Esophagus muscularis mucosa (tissue), 4 donors: ENCODE measurements at regions not wholly inside any gene's neighbourhood (a gene's known extent, or its start where the extent isn't known, plus 50 kb on each side); places are given as distances from the start of the nearest gene placed in this dataset.

Experiments used
- DNase-seq: peaks from one replicate; pipeline ENCODE4 v3.0.0-alpha.2; 2017; ENCODE audit errors: extremely low spot score
- H3K27ac ChIP-seq, 4 donors: fragments of 200-600 bp; sonication (generic); replicated peaks in 1 of 4; 1 replicate in 3 of 4; 2 replicates in 1 of 4; pipeline ENCODE4 v1.5.1; 2016 to 2019; ENCODE audit warnings: mild to moderate bottlenecking in 1 of 4
- H3K27me3 ChIP-seq, 4 donors: fragments of 200-600 bp; sonication (generic); one replicate each; pipeline versions ENCODE4 v1.5.1 to v1.6.0; 2016 to 2019
- H3K36me3 ChIP-seq, 4 donors: fragments of 200-600 bp; sonication (generic); one replicate each; pipeline ENCODE4 v1.5.1; 2016 to 2019
- H3K4me1 ChIP-seq, 4 donors: fragments of 200-600 bp; sonication (generic); one replicate each; pipeline ENCODE4 v1.5.1; 2016 to 2019
- H3K4me3 ChIP-seq, 4 donors: fragments of 200-600 bp; sonication (generic); 1 replicate in 2 of 4; 2 replicates in 2 of 4; pipeline ENCODE4 v1.5.1; 2016 to 2019; ENCODE audit warnings: mild to moderate bottlenecking in 4 of 4, moderate library complexity in 1 of 4
- H3K9me3 ChIP-seq, 4 donors: fragments of 200-600 bp; sonication (generic); 1 replicate in 3 of 4; 2 replicates in 1 of 4; pipeline ENCODE4 v1.5.1; 2016 to 2019
- EP300 ChIP-seq: sonication (generic); formaldehyde crosslinking; IDR thresholded peaks from one replicate; pipeline ENCODE4 v1.6.1; 2017; ENCODE audit warnings: antibody characterized with exemption
- POLR2A ChIP-seq: fragments of 450-650 bp; IDR thresholded peaks from one replicate; pipeline ENCODE4 v1.6.1; 2017; ENCODE audit warnings: antibody characterized with exemption, moderate library complexity, mild to moderate bottlenecking, low read depth
- POLR2AphosphoS5 ChIP-seq, 2 donors: sonication (generic); formaldehyde crosslinking; IDR thresholded peaks; one replicate each; pipeline ENCODE4 v1.6.1; 2017; ENCODE audit warnings: antibody characterized with exemption in 2 of 2
- WGBS: methylation state at CpG from one replicate; pipeline ENCODE4 v1.1.5; 2018; 5-methylcytosine and 5-hydroxymethylcytosine counted together
- intact Hi-C: fragments of 100-400 bp; cut with DNase I; formaldehyde crosslinking; loops from one replicate; pipeline ENCODE4 v1.15.1; 2023
- TF ChIP-seq, protein P1 (sequence below), 3 experiments: fragments of 200-600 bp in 2 of 3; fragments of 450-650 bp in 1 of 3; sonication (generic) in 2 of 3; IDR thresholded peaks; one replicate each; pipeline ENCODE4 v1.5.1; 2017 to 2019; ENCODE audit warnings: antibody characterized with exemption in 3 of 3, mild to moderate bottlenecking in 2 of 3, moderate library complexity in 1 of 3

DNA sequence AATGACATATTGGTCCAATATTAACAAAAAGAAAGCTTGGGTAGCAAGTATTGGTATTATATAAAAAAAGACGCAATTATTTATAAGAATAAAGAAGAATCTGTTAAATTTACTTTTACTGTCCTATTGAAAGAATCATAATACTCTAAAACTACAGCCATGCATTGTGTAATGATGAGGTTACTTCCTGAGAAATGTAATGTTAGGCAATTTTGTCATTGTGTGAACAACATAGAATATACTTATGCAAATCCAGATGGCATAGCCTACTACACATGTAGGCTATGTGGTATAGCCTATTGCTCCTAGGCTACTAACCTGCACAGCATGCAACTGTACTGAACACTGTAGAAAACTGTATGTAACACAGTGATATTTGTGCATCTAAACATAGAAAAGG is 121.2 kb upstream of the PTGFR start:
- no peaks in the 10 kb centered on the region for H3K27me3 ChIP-seq
- no peak for DNase-seq
- no peaks in the 10 kb centered on the region for H3K9me3 ChIP-seq
- H3K36me3 ChIP-seq, result no peaks in the 10 kb centered on the region
- WGBS, result 95% methylated on average over 1 of the region's 1 CpG
- no peak overlapping the region for H3K27ac ChIP-seq
- no peak for TF ChIP-seq EP300
- no peak for TF ChIP-seq POLR2A
- no peak for TF ChIP-seq POLR2AphosphoS5 (IDR thresholded peaks at IDR 0.05)
- TF ChIP-seq, protein P1, sequence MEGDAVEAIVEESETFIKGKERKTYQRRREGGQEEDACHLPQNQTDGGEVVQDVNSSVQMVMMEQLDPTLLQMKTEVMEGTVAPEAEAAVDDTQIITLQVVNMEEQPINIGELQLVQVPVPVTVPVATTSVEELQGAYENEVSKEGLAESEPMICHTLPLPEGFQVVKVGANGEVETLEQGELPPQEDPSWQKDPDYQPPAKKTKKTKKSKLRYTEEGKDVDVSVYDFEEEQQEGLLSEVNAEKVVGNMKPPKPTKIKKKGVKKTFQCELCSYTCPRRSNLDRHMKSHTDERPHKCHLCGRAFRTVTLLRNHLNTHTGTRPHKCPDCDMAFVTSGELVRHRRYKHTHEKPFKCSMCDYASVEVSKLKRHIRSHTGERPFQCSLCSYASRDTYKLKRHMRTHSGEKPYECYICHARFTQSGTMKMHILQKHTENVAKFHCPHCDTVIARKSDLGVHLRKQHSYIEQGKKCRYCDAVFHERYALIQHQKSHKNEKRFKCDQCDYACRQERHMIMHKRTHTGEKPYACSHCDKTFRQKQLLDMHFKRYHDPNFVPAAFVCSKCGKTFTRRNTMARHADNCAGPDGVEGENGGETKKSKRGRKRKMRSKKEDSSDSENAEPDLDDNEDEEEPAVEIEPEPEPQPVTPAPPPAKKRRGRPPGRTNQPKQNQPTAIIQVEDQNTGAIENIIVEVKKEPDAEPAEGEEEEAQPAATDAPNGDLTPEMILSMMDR (IDR thresholded peaks at IDR 0.05), result no peak
- intact Hi-C loops, result no loop called here
- H3K4me1 ChIP-seq, result no peaks in the 10 kb centered on the region
- H3K4me3 ChIP-seq, result no peak overlapping the region

DNA sequence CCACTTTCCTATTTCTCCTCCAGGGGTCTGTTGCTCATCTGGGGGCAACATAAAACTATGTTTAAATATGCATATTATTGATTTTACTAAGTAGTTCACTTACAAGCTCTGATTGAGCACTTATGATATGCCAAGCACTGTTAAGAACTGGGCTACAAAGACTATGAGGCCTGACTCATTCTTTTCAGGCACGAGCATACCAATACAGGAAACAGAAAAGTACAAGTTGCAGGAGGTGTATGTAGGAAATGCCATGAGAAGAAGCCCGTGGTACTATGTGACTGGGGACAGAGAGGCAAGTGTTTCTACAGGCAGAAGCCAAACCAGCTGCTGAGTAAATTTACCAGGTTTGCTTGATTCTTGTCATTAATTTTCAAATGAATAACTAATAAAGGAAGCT is 120.4 kb upstream of the PTGFR start:
- H3K4me3 ChIP-seq, result no peak overlapping the region
- no peak overlapping the region for H3K27ac ChIP-seq
- TF ChIP-seq POLR2A (no peak), POLR2AphosphoS5 (IDR thresholded peaks at IDR 0.05) (no peak), EP300 (no peak)
- TF ChIP-seq, protein P1 (IDR thresholded peaks at IDR 0.05), result no peak
- WGBS, result 40% methylated on average over 2 of the region's 2 CpGs
- no peaks in the 10 kb centered on the region for H3K4me1 ChIP-seq
- no peaks in the 10 kb centered on the region for H3K36me3 ChIP-seq
- no peaks in the 10 kb centered on the region for H3K27me3 ChIP-seq
- intact Hi-C loops, result no loop called here
- H3K9me3 ChIP-seq, result no peaks in the 10 kb centered on the region
- no peak for DNase-seq

DNA sequence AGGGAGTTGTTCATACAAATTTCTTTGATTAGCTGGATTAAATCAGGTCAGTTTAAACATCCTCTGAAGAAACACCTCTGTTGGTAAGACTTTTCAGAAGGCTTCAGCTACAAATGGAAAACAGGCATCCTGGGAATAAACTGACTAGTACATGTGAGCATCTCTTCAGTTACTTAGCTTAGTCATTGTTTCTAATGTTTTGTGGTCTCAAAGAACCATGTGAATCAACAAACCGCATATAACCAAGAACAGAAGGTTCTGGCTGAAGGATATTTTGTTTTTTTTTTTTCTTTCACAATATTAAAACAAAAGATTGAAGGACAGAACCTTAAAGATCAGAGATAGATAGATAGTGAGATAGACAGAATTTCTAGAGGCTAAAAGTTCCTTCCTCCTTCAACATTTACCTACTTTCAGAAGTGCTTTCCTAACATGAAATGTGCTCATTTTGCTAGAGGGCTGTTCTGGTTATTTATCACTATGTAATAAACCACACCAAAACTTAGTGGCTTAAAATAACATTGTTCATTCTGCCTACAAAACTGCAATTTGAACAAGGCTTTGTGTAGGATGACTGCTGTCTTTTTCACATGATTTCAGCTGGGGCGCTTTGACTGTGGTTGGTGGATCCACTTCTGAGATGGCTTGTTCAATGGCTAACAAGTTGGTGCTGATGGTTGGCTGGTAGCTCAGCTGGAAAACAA is 119.8 kb upstream of the PTGFR start:
- no peak for DNase-seq

DNA sequence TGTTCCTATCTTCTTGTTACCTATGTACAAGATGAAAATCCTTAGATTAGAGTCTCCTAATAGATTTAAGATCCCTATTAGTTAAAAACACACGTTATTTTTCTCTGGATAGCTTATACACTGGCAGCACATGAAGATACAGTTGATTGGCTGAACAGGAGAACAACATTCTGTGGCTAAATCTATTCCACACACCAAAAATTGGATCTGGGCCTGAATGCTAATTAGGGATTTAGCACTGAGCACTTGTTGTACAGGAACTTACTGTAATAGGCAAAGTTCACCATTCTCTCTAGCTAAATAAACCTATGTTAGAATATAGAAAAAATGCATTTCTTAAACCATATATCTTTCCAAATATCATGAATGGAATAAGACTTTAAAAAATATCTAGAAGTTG is 117.1 kb upstream of the PTGFR start:
- TF ChIP-seq, protein P1 (IDR thresholded peaks at IDR 0.05), result no peak
- TF ChIP-seq POLR2AphosphoS5 (IDR thresholded peaks at IDR 0.05), result no peak
- no peak for TF ChIP-seq EP300
- TF ChIP-seq POLR2A, result no peak
- Histone ChIP-seq H3K27ac (no peak overlapping the region), H3K27me3 (no peaks in the 10 kb centered on the region), H3K36me3 (no peaks in the 10 kb centered on the region), H3K4me1 (no peaks in the 10 kb centered on the region), H3K4me3 (no peak overlapping the region), H3K9me3 (no peaks in the 10 kb centered on the region)
- intact Hi-C loops, result no loop called here
- WGBS, result 79% methylated on average over 1 of the region's 1 CpG
- DNase-seq, result no peak

More for the DNA sequence above, 119.8 kb upstream of the PTGFR start:
- TF ChIP-seq POLR2AphosphoS5 (IDR thresholded peaks at IDR 0.05) (no peak), POLR2A (no peak), EP300 (no peak)
- TF ChIP-seq, protein P1 (IDR thresholded peaks at IDR 0.05), result no peak
- Histone ChIP-seq H3K9me3 (no peaks in the 10 kb centered on the region), H3K36me3 (no peaks in the 10 kb centered on the region), H3K4me1 (no peaks in the 10 kb centered on the region), H3K27ac (no peak overlapping the region), H3K4me3 (no peak overlapping the region), H3K27me3 (no peaks in the 10 kb centered on the region)
- WGBS, result 50% methylated on average over 2 of the region's 2 CpGs
- intact Hi-C loops, result no loop called here

DNA sequence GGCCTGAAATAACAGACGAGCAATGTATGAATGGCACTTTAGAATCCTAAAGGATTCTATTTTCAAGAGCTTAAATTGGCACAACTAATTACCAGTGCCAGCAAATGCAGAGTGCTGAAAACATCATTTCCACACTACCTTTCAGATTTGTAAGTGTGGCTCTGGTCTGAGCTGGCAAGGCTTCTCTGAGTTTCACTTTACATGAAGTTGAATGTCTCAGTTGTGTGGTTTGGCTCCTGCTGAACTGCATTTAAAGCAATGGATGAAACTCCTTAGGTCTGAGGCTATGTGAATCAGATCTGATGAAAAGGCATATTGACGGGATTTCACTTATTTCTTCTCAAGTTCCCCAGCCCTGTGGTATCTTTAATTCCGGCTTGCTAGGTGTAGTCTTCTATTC is 114.8 kb upstream of the PTGFR start:
- H3K9me3 ChIP-seq, result no peaks in the 10 kb centered on the region
- 87% methylated on average over 3 of the region's 3 CpGs for WGBS
- TF ChIP-seq POLR2AphosphoS5 (IDR thresholded peaks at IDR 0.05) (no peak), POLR2A (no peak), EP300 (no peak)
- TF ChIP-seq, protein P1 (IDR thresholded peaks at IDR 0.05), result no peak
- DNase-seq, result no peak
- no peaks in the 10 kb centered on the region for H3K4me1 ChIP-seq
- H3K36me3 ChIP-seq, result no peaks in the 10 kb centered on the region
- intact Hi-C loops, result no loop called here
- no peaks in the 10 kb centered on the region for H3K27me3 ChIP-seq
- no peak overlapping the region for H3K4me3 ChIP-seq
- no peak overlapping the region for H3K27ac ChIP-seq
